GM18907 (cell line): ENCODE measurements at regions not wholly inside any gene's neighbourhood (a gene's known extent, or its start where the extent isn't known, plus 50 kb on each side); places are given as distances from the start of the nearest gene placed in this dataset.

Experiments
- ATAC-seq: cut with Tn5 transposase; IDR thresholded peaks from one replicate; pipeline ENCODE4 v1.9.1; 2021; ENCODE audit warnings: mild to moderate bottlenecking, moderate library complexity; ENCODE audit not compliant: unreplicated experiment

GRCh38 chr4:19915276-19915675 is 336.4 kb upstream of the SLIT2 start:
- ATAC-seq = no peak

GRCh38 chr4:19913650-19914049 is 338.1 kb upstream of the SLIT2 start:
- ATAC-seq = no peak

GRCh38 chr4:19910861-19911525 is 340.7 kb upstream of the SLIT2 start:
- ATAC-seq = no peak

- ATAC-seq = no peak
Measured at GRCh38 chr4:19905024-19905423, 346.7 kb upstream of the SLIT2 start.

- no peak for ATAC-seq
Measured at GRCh38 chr4:19888587-19888986, 363.1 kb upstream of the SLIT2 start.

GRCh38 chr4:19883841-19884240 is 367.9 kb upstream of the SLIT2 start:
- no peak for ATAC-seq

GRCh38 chr4:19880206-19880605 is 371.5 kb upstream of the SLIT2 start:
- ATAC-seq = no peak

- ATAC-seq = no peak
Measured at GRCh38 chr4:19879330-19879729, 372.4 kb upstream of the SLIT2 start.

GRCh38 chr4:19857991-19858390 is 393.7 kb upstream of the SLIT2 start:
- no peak for ATAC-seq

GRCh38 chr4:19857380-19857779 is 394.3 kb upstream of the SLIT2 start:
- no peak for ATAC-seq

GRCh38 chr4:19850909-19851308 is 400.8 kb upstream of the SLIT2 start:
- no peak for ATAC-seq

GRCh38 chr4:19844446-19844845 is 407.3 kb upstream of the SLIT2 start:
- no peak for ATAC-seq

GRCh38 chr4:19842471-19842870 is 409.2 kb upstream of the SLIT2 start:
- ATAC-seq = no peak

GRCh38 chr4:19838858-19839257 is 412.8 kb upstream of the SLIT2 start:
- ATAC-seq = no peak

- ATAC-seq = no peak
Measured at GRCh38 chr4:19835429-19835828, 416.3 kb upstream of the SLIT2 start.

GRCh38 chr4:19832411-19832810 is 419.3 kb upstream of the SLIT2 start:
- ATAC-seq = no peak

GRCh38 chr4:19831644-19832285 is 419.9 kb upstream of the SLIT2 start:
- no peak for ATAC-seq

- no peak for ATAC-seq
Measured at GRCh38 chr4:19829101-19829500, 422.6 kb upstream of the SLIT2 start.

GRCh38 chr4:19823781-19824180 is 427.9 kb upstream of the SLIT2 start:
- no peak for ATAC-seq

GRCh38 chr4:19819737-19820136 is 432.0 kb upstream of the SLIT2 start:
- no peak for ATAC-seq

GRCh38 chr4:19809989-19810388 is 441.7 kb upstream of the SLIT2 start:
- no peak for ATAC-seq

GRCh38 chr4:19807505-19807904 is 444.2 kb upstream of the SLIT2 start:
- ATAC-seq = no peak

GRCh38 chr4:19806865-19807264 is 444.8 kb upstream of the SLIT2 start:
- no peak for ATAC-seq
